PFSK-1 (cell line): ENCODE measurements at regions not wholly inside any gene's neighbourhood (a gene's known extent, or its start where the extent isn't known, plus 50 kb on each side); places are given as distances from the start of the nearest gene placed in this dataset.

Experiments
- FOXP2 ChIP-seq: optimal IDR thresholded peaks from 2 replicates; pipeline ENCODE3; 2011; ENCODE audit warnings: borderline replicate concordance, control low read depth, inconsistent platforms; ENCODE audit not compliant: insufficient read depth; ENCODE audit errors: extremely low read length, extremely low read depth
- POLR2AphosphoS5 ChIP-seq: IDR thresholded peaks from 2 replicates; pipeline ENCODE4 v1.6.1; 2012; ENCODE audit warnings: low read depth, mild to moderate bottlenecking, control low read depth, low read length, moderate library complexity
- REST ChIP-seq, 2 experiments: IDR thresholded peaks; 2 replicates each; pipeline versions ENCODE4 v1.6.1 to v1.8.0; 2011 to 2012; ENCODE audit warnings: low read depth in 2 of 2, low read length in 2 of 2, control low read depth in 1 of 2, inconsistent platforms in 1 of 2, mild to moderate bottlenecking in 1 of 2, moderate library complexity in 1 of 2; ENCODE audit not compliant: insufficient read depth in 1 of 2
- SIN3A ChIP-seq: IDR thresholded peaks from 2 replicates; pipeline ENCODE4 v1.6.1; 2012; ENCODE audit warnings: mild to moderate bottlenecking, low read length, moderate library complexity, borderline replicate concordance; ENCODE audit not compliant: insufficient read depth
- TAF1 ChIP-seq: IDR thresholded peaks from 2 replicates; pipeline ENCODE4 v1.6.1; 2012; ENCODE audit warnings: low read length, control low read depth, borderline replicate concordance; ENCODE audit not compliant: insufficient read depth

- TF ChIP-seq POLR2AphosphoS5, result no peak
- TF ChIP-seq REST (IDR thresholded peaks at IDR 0.05; ENCODE audit: insufficient read depth in 1 of 2, low read depth in 2 of 2, low read length in 2 of 2), result no peak
- TF ChIP-seq TAF1, result no peak
- TF ChIP-seq SIN3A, result no peak
- TF ChIP-seq FOXP2, result no peak
Observed at GRCh38 chr7:106393564-106394251, 108.9 kb upstream of the NAMPT start.

GRCh38 chr7:106392590-106392989 is 107.8 kb upstream of the NAMPT start:
- no peak for TF ChIP-seq FOXP2
- no peak for TF ChIP-seq REST (IDR thresholded peaks at IDR 0.05; ENCODE audit: insufficient read depth in 1 of 2, low read depth in 2 of 2, low read length in 2 of 2)
- TF ChIP-seq POLR2AphosphoS5, result no peak
- TF ChIP-seq TAF1, result no peak
- no peak for TF ChIP-seq SIN3A

- TF ChIP-seq TAF1, result no peak
- TF ChIP-seq SIN3A, result no peak
- TF ChIP-seq FOXP2, result no peak
- no peak for TF ChIP-seq POLR2AphosphoS5
- no peak for TF ChIP-seq REST (IDR thresholded peaks at IDR 0.05; ENCODE audit: insufficient read depth in 1 of 2, low read depth in 2 of 2, low read length in 2 of 2)
Observed at GRCh38 chr7:106392144-106392543, 107.4 kb upstream of the NAMPT start.

- TF ChIP-seq POLR2AphosphoS5 (no peak), FOXP2 (no peak), TAF1 (no peak), REST (IDR thresholded peaks at IDR 0.05; ENCODE audit: insufficient read depth in 1 of 2, low read depth in 2 of 2, low read length in 2 of 2) (no peak), SIN3A (no peak)
Observed at GRCh38 chr7:106386958-106387357, 102.2 kb upstream of the NAMPT start.

- TF ChIP-seq SIN3A (no peak), POLR2AphosphoS5 (no peak), FOXP2 (no peak), REST (IDR thresholded peaks at IDR 0.05; ENCODE audit: insufficient read depth in 1 of 2, low read depth in 2 of 2, low read length in 2 of 2) (no peak), TAF1 (no peak)
Observed at GRCh38 chr7:106384373-106384772, 99.6 kb upstream of the NAMPT start.
